Neural cell (in vitro differentiated cells): ENCODE measurements at regions not wholly inside any gene's neighbourhood (a gene's known extent, or its start where the extent isn't known, plus 50 kb on each side); places are given as distances from the start of the nearest gene placed in this dataset.

Experiments used
- H2AFZ ChIP-seq: fragments of 200-600, 300-800 bp; sonication (generic), shearing (Covaris generic); 2 replicates; pipeline ENCODE4 v1.6.0; 2014; ENCODE audit warnings: low read depth, mild to moderate bottlenecking, antibody characterized with exemption, low read length, moderate library complexity
- H3F3A ChIP-seq: fragments of 200-600 bp; shearing (Covaris generic); 2 replicates; pipeline ENCODE4 v1.6.1; 2016; ENCODE audit warnings: mild to moderate bottlenecking, moderate library complexity, mixed read lengths, antibody characterized with exemption, low read length; ENCODE audit not compliant: insufficient read depth, poor library complexity, severe bottlenecking
- H3K27ac ChIP-seq: fragments of 200-600, 300-800 bp; sonication (generic), shearing (Covaris generic); 2 replicates; pipeline ENCODE4 v1.5.1; 2014; ENCODE audit warnings: mild to moderate bottlenecking, low read length, moderate library complexity
- H3K27me3 ChIP-seq: fragments of 300-800, 200-600 bp; sonication (generic), shearing (Covaris generic); 2 replicates; pipeline ENCODE4 v1.6.0; 2014; ENCODE audit warnings: mild to moderate bottlenecking, low read depth, low read length, moderate library complexity; ENCODE audit not compliant: insufficient read depth
- H3K36me3 ChIP-seq: fragments of 300-800, 200-600 bp; sonication (generic), shearing (Covaris generic); 2 replicates; pipeline ENCODE4 v1.5.1; 2014; ENCODE audit warnings: mild to moderate bottlenecking, antibody characterized with exemption, low read length, moderate library complexity; ENCODE audit not compliant: insufficient read depth
- H3K4me2 ChIP-seq: fragments of 300-800, 200-600 bp; sonication (generic), shearing (Covaris generic); 2 replicates; pipeline ENCODE4 v1.6.0; 2014; ENCODE audit warnings: mild to moderate bottlenecking, low read length
- H3K4me3 ChIP-seq: fragments of 300-800, 200-600 bp; sonication (generic), shearing (Covaris generic); 2 replicates; pipeline ENCODE4 v1.5.1; 2014; ENCODE audit warnings: mild to moderate bottlenecking, low read length, moderate library complexity
- H3K79me2 ChIP-seq: fragments of 200-600 bp; shearing (Covaris generic); replicated peaks from 2 replicates; pipeline ENCODE4 v1.6.0; 2014; ENCODE audit warnings: mild to moderate bottlenecking, low read length, moderate library complexity; ENCODE audit not compliant: insufficient read depth
- H3K9ac ChIP-seq: fragments of 300-800, 200-600 bp; sonication (generic), shearing (Covaris generic); 2 replicates; pipeline ENCODE4 v1.6.1; 2016; ENCODE audit warnings: mild to moderate bottlenecking, low read length, mixed read lengths
- H3K9me2 ChIP-seq: fragments of 200-600 bp; shearing (Covaris generic); 2 replicates; pipeline ENCODE4 v1.6.1; 2016; ENCODE audit warnings: mild to moderate bottlenecking, low read length, mixed read lengths; ENCODE audit not compliant: insufficient read depth
- H3K9me3 ChIP-seq: fragments of 200-600, 300-800 bp; sonication (generic), shearing (Covaris generic); 2 replicates; pipeline ENCODE4 v1.6.1; 2016; ENCODE audit warnings: mild to moderate bottlenecking, mixed run types, low read length, moderate library complexity, mixed read lengths
- H4K20me1 ChIP-seq: fragments of 200-600 bp; shearing (Covaris generic); 2 replicates; pipeline ENCODE4 v1.6.1; 2016; ENCODE audit warnings: mild to moderate bottlenecking, mixed run types; ENCODE audit not compliant: insufficient read depth
- EP300 ChIP-seq: fragments of 450-650 bp; conservative IDR thresholded peaks from 2 replicates; pipeline ENCODE4 v1.6.1; 2014; ENCODE audit warnings: antibody characterized with exemption, mild to moderate bottlenecking, moderate library complexity; ENCODE audit not compliant: poor library complexity, severe bottlenecking
- EZH2 ChIP-seq: fragments of 200-600, 300-800 bp; shearing (Covaris generic), sonication (generic); IDR thresholded peaks from 2 replicates; pipeline ENCODE4 v1.6.1; 2014; ENCODE audit warnings: antibody characterized with exemption, low read length, borderline replicate concordance, mild to moderate bottlenecking; ENCODE audit not compliant: insufficient read depth, poor library complexity, severe bottlenecking
- MXI1 ChIP-seq: fragments of 450-650 bp; conservative IDR thresholded peaks from 2 replicates; pipeline ENCODE4 v1.6.1; 2014; ENCODE audit warnings: antibody characterized with exemption, mild to moderate bottlenecking; ENCODE audit not compliant: poor library complexity, severe bottlenecking
- POLR2AphosphoS5 ChIP-seq: IDR thresholded peaks from 2 replicates; pipeline ENCODE4 v1.6.1; 2012
- RAD21 ChIP-seq: fragments of 450-650 bp; conservative IDR thresholded peaks from 2 replicates; pipeline ENCODE4 v1.6.1; 2014; ENCODE audit warnings: antibody characterized with exemption, mild to moderate bottlenecking, moderate library complexity
- SMC3 ChIP-seq: fragments of 450-650 bp; conservative IDR thresholded peaks from 2 replicates; pipeline ENCODE4 v1.6.1; 2014; ENCODE audit warnings: antibody characterized with exemption, mild to moderate bottlenecking, moderate library complexity; ENCODE audit not compliant: poor library complexity
- TAF1 ChIP-seq: IDR thresholded peaks from 2 replicates; pipeline ENCODE4 v1.6.1; 2012; ENCODE audit warnings: low read depth
- TF ChIP-seq, protein P1 (sequence below): fragments of 450-650 bp; IDR thresholded peaks from 2 replicates; pipeline ENCODE4 v1.5.1; 2014; ENCODE audit warnings: antibody characterized with exemption, mild to moderate bottlenecking, moderate library complexity; ENCODE audit not compliant: poor library complexity, severe bottlenecking
- TF ChIP-seq, protein P2 (sequence below): IDR thresholded peaks from 2 replicates; pipeline ENCODE4 v1.6.1; 2012; ENCODE audit warnings: borderline replicate concordance

DNA sequence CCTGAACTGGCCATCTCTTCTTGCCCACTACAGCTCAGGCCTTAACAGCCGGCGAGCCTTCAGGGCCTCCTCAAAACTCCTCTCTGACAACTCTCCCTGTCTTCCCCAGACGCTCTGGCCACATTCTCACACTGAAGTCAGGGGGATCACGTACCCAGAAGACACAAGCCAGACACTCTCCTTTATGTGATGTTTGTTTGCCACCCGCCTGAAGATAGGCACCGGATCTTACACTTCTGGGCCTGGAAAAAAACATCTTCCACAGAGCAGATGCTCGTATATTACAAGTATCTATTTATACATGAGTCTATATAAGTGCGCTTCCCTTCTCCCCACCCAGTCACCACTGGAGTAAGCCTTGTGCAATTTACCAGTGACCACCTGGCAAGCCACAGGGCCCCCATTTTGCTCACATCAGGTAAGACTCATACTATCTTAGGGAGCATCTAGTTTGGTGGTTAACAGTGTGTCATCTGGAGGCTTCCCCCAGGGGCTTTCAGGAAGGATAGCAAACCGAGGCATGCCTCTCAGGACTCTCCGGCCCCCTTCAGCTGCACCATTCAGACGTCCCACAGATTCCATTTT lies 349.4 kb downstream of the SOX9 start:
- no peaks in the 10 kb centered on the region for H3K27me3 ChIP-seq
- H4K20me1 ChIP-seq = no peaks in the 10 kb centered on the region
- H3K9ac ChIP-seq = no peak overlapping the region
- no peaks in the 10 kb centered on the region for H3K36me3 ChIP-seq
- no peak overlapping the region for H3K4me2 ChIP-seq
- no peaks in the 10 kb centered on the region for H3K9me2 ChIP-seq
- H3K9me3 ChIP-seq = no peaks in the 10 kb centered on the region
- no peaks in the 10 kb centered on the region for H3K79me2 ChIP-seq
- TF ChIP-seq POLR2AphosphoS5 (no peak), TAF1 (no peak), EP300 (no peak), RAD21 (no peak), EZH2 (no peak)
- TF ChIP-seq, protein P1, sequence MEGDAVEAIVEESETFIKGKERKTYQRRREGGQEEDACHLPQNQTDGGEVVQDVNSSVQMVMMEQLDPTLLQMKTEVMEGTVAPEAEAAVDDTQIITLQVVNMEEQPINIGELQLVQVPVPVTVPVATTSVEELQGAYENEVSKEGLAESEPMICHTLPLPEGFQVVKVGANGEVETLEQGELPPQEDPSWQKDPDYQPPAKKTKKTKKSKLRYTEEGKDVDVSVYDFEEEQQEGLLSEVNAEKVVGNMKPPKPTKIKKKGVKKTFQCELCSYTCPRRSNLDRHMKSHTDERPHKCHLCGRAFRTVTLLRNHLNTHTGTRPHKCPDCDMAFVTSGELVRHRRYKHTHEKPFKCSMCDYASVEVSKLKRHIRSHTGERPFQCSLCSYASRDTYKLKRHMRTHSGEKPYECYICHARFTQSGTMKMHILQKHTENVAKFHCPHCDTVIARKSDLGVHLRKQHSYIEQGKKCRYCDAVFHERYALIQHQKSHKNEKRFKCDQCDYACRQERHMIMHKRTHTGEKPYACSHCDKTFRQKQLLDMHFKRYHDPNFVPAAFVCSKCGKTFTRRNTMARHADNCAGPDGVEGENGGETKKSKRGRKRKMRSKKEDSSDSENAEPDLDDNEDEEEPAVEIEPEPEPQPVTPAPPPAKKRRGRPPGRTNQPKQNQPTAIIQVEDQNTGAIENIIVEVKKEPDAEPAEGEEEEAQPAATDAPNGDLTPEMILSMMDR = no peak
- TF ChIP-seq, protein P2, sequence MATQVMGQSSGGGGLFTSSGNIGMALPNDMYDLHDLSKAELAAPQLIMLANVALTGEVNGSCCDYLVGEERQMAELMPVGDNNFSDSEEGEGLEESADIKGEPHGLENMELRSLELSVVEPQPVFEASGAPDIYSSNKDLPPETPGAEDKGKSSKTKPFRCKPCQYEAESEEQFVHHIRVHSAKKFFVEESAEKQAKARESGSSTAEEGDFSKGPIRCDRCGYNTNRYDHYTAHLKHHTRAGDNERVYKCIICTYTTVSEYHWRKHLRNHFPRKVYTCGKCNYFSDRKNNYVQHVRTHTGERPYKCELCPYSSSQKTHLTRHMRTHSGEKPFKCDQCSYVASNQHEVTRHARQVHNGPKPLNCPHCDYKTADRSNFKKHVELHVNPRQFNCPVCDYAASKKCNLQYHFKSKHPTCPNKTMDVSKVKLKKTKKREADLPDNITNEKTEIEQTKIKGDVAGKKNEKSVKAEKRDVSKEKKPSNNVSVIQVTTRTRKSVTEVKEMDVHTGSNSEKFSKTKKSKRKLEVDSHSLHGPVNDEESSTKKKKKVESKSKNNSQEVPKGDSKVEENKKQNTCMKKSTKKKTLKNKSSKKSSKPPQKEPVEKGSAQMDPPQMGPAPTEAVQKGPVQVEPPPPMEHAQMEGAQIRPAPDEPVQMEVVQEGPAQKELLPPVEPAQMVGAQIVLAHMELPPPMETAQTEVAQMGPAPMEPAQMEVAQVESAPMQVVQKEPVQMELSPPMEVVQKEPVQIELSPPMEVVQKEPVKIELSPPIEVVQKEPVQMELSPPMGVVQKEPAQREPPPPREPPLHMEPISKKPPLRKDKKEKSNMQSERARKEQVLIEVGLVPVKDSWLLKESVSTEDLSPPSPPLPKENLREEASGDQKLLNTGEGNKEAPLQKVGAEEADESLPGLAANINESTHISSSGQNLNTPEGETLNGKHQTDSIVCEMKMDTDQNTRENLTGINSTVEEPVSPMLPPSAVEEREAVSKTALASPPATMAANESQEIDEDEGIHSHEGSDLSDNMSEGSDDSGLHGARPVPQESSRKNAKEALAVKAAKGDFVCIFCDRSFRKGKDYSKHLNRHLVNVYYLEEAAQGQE = no peak
- no peak overlapping the region for H2AFZ ChIP-seq
- H3K27ac ChIP-seq = no peak overlapping the region
- no peak overlapping the region for H3K4me3 ChIP-seq
- H3F3A ChIP-seq = no peaks in the 10 kb centered on the region

- Histone ChIP-seq H3K9ac (no peak overlapping the region), H3K27me3 (no peaks in the 10 kb centered on the region), H2AFZ (no peak overlapping the region), H3K4me3 (no peak overlapping the region), H3F3A (no peaks in the 10 kb centered on the region), H3K79me2 (no peaks in the 10 kb centered on the region), H3K4me2 (no peak overlapping the region), H3K27ac (no peak overlapping the region), H3K9me2 (no peaks in the 10 kb centered on the region), H3K36me3 (no peaks in the 10 kb centered on the region), H3K9me3 (no peaks in the 10 kb centered on the region), H4K20me1 (no peaks in the 10 kb centered on the region)
- TF ChIP-seq TAF1 (no peak), SMC3 (no peak), POLR2AphosphoS5 (no peak), EP300 (no peak), RAD21 (no peak), MXI1 (no peak), EZH2 (no peak)
- TF ChIP-seq, protein P1 = no peak
- TF ChIP-seq, protein P2 = no peak
Measured at GRCh38 chr17:72470734-72471133, 349.9 kb downstream of the SOX9 start.
